Fibroblast of villous mesenchyme (primary cell): ENCODE measurements at regions not wholly inside any gene's neighbourhood (a gene's known extent, or its start where the extent isn't known, plus 50 kb on each side); places are given as distances from the start of the nearest gene placed in this dataset.

ENCODE experiments used
- DNase-seq: peaks from one replicate; pipeline ENCODE4 v3.0.0-alpha.2; 2010; ENCODE audit warnings: low read depth
- H3K4me3 ChIP-seq: 2 replicates; pipeline ENCODE4 v1.5.1; 2011; ENCODE audit warnings: low read depth, mild to moderate bottlenecking, low read length
- TF ChIP-seq, protein P1 (sequence below): IDR thresholded peaks from 2 replicates; pipeline ENCODE4 v1.5.1; 2012; ENCODE audit warnings: low read depth, mild to moderate bottlenecking, low read length; ENCODE audit not compliant: insufficient read depth

DNA sequence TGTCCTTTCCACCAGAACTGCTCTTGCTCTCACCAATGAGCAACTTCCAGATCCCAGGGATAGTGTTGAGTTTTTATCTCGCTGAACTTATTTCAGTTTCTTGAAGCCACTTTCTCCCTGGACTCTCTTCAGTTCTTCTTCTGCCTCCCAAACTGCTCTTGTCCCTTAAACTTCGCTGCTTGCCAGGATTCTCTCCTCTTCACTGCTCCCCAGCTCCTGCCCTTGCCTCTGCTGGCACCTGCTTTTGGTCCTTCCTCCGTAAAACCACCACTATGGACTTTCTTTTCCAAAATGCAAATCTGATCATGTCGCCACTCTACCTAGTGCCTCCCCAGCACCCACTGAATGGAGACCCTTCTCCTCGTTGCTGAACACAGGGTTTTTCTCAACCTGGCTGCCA is 92.8 kb upstream of the PALS2 start:
- H3K4me3 ChIP-seq: no peak overlapping the region
- no peak for DNase-seq
- TF ChIP-seq, protein P1, sequence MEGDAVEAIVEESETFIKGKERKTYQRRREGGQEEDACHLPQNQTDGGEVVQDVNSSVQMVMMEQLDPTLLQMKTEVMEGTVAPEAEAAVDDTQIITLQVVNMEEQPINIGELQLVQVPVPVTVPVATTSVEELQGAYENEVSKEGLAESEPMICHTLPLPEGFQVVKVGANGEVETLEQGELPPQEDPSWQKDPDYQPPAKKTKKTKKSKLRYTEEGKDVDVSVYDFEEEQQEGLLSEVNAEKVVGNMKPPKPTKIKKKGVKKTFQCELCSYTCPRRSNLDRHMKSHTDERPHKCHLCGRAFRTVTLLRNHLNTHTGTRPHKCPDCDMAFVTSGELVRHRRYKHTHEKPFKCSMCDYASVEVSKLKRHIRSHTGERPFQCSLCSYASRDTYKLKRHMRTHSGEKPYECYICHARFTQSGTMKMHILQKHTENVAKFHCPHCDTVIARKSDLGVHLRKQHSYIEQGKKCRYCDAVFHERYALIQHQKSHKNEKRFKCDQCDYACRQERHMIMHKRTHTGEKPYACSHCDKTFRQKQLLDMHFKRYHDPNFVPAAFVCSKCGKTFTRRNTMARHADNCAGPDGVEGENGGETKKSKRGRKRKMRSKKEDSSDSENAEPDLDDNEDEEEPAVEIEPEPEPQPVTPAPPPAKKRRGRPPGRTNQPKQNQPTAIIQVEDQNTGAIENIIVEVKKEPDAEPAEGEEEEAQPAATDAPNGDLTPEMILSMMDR: no peak

DNA sequence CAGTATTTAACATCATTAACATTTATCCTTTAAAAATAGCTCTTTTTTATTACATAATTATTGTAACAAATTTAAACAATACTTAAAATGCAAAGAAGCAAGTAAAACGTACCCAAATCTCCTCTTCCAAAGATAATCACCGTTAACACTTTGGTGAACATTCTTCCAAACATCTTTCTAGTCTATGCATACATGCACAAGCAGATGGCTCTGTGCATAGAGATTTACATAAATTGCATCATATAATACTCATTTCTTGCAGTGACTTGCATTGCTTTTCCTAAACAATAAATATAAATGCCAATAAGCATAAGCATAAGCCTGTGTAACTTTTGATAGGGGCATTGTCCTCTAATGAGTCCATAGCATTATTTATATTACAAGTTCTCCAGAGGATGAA is 89.4 kb upstream of the PALS2 start:
- DNase-seq: no peak
- no peak overlapping the region for H3K4me3 ChIP-seq
- TF ChIP-seq, protein P1: no peak

DNA sequence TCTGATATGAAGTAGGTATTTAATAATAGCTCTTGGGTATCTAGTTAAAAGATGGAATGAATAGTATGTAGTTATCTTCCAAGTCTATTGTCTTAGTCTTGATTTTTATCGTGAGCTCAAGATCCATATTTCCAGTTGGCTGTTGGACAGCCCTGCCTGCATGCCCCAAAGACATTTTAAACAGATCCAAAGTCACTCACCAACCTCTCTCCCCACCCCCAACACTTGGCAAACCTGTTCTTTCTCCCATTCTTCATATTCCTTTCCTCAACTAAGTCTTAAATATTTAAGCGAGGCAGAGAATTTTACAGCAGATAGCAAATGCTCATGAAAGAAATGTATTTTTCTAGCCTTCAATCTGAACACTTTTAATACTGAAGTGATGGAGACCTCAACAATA is 80.7 kb upstream of the PALS2 start:
- TF ChIP-seq, protein P1: no peak
- H3K4me3 ChIP-seq: no peak overlapping the region
- DNase-seq: no peak

DNA sequence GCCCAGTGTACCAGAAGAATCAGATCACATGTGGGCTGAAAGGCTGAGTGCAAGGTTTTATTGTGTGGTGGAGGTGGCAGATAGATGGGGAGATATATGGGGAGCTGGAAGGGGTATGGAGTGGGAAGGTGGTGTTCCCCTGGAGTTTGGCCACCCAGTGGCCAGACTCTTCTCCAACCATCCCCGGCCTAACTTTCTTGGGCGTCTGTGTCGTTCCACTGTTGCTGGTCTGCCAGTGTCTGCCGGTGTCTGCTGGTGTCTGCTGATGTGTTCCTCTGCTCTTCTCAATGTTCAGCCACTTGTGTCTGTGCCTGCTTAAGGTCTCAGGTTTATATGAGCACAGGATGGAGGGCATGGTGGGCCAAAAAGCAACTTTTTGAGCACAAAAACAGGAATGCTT is 78.4 kb upstream of the PALS2 start:
- DNase-seq: no peak

DNA sequence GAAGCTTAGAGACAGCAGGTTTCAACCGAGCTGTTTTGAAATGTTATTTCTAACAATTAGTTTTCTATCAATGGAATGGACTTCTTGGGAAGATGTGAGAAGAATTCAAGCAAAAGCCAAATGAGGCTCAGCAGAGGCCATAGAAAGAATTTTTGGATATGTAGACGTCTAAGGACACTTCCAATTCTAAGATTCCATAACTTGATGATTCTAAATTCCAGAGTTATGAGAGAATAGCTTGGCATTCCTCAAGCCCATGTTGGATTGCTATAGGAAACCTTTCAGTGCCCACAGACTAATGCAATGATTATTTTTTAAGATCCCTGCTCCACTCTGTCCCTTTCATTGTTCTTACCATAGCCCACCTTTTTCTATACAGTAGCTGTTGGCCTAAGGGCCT is 77.2 kb upstream of the PALS2 start:
- DNase-seq: no peak
- TF ChIP-seq, protein P1: no peak
- no peak overlapping the region for H3K4me3 ChIP-seq

More for the DNA sequence above, 78.4 kb upstream of the PALS2 start:
- H3K4me3 ChIP-seq: no peak overlapping the region
- TF ChIP-seq, protein P1: no peak

DNA sequence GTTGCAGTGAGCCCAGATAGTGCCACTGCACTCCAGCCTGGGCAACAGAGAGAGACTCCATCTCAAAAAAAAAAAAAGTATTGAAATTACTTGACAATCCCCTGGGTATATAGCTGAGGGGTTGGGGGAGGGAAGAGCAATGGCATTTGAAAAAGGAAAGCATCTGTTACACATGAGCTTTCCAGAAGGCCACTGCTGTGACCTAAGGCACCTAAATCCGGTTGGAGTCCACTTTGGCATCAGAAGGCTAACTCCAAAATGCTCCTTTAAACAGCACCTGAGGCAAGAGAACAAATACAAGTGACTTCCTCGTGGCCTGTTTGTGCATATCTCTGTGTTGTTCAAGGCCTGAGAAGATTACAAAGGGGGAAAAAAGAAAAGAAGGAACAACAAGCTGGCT is 74.8 kb upstream of the PALS2 start:
- no peak overlapping the region for H3K4me3 ChIP-seq
- TF ChIP-seq, protein P1: no peak
- no peak for DNase-seq

DNA sequence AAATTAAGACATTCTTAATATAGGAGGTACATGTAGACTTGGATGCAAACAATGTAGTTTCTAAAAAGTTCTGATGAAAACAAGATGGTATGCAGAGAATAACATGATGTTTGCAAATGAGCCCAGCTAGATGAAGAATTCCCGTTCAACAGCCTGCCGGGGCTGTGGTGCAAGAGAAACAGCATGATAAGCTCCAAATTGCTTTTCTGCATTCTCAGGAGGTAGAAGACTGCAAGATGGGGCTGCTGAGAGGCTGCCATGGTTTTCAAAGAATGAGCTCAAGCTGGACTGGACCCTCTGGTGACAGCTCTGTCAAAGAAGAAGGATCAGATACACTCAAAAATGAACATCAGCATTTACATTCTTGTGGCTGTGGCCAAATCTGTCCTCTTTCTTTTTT is 73.4 kb upstream of the PALS2 start:
- DNase-seq: no peak
- TF ChIP-seq, protein P1: no peak
- no peak overlapping the region for H3K4me3 ChIP-seq
